Motor neuron (in vitro differentiated cells): ENCODE measurements at regions not wholly inside any gene's neighbourhood (a gene's known extent, or its start where the extent isn't known, plus 50 kb on each side); places are given as distances from the start of the nearest gene placed in this dataset.

Source experiments
- ATAC-seq, 8 experiments: fragments of 200-7000 bp; cut with Tn5 transposase; replicated peaks in 6 of 8; 2 replicates each; pipeline ENCODE4 v1.8.0; 2021; ENCODE audit warnings: mild to moderate bottlenecking in 8 of 8, moderate library complexity in 8 of 8
- H3K27ac ChIP-seq, 2 donors: fragments of 250-450 bp; sonication (Bioruptor Pico); 2 replicates each; pipeline ENCODE4 v1.9.0; 2021; ENCODE audit warnings: antibody characterized with exemption in 2 of 2, mild to moderate bottlenecking in 2 of 2, moderate library complexity in 1 of 2
- H3K4me1 ChIP-seq, 2 donors: fragments of 250-450 bp; sonication (Bioruptor Pico); replicated peaks in 1 of 2; 2 replicates each; pipeline ENCODE4 v1.6.1; 2021; ENCODE audit warnings: antibody characterized with exemption in 2 of 2, mild to moderate bottlenecking in 2 of 2, moderate library complexity in 1 of 2
- H3K4me3 ChIP-seq, 5 donors: fragments of 250-450 bp; sonication (Bioruptor Pico); 2 replicates each; pipeline ENCODE4 v1.9.0; 2021; ENCODE audit warnings: antibody characterized with exemption in 5 of 5, mild to moderate bottlenecking in 5 of 5, moderate library complexity in 4 of 5
- WGBS, 10 experiments: fragments of 450-650 bp; shearing (Covaris generic); methylation state at CpG; one replicate each; pipeline ENCODE4 v1.0.0; 2022; 5-methylcytosine and 5-hydroxymethylcytosine counted together
- in situ Hi-C, 9 experiments: fragments of 400-800 bp; cut with MboI; loops; one replicate each; pipeline ENCODE4 v1.15.0; 2021; ENCODE audit warnings: low sequenced_read_pairs in 9 of 9, low pct_unique_long_range_greater_than_20kb in 2 of 9; ENCODE audit not compliant: unreplicated experiment in 9 of 9

- 39 to 100% (median 88%) methylated on average over 1 to 6 of the region's 6 CpGs for WGBS, 10 experiments
- ATAC-seq: no peak
- Histone ChIP-seq H3K4me1 (no peaks in the 10 kb centered on the region), H3K4me3 (no peak overlapping the region), H3K27ac (no peak overlapping the region)
- in situ Hi-C loops: no loop called here
These were observed 237.6 kb downstream of the BCAT1 start for GRCh38 chr12:24711056-24712008.

GRCh38 chr12:24709216-24709615 is 239.7 kb downstream of the BCAT1 start:
- no peaks in the 10 kb centered on the region for H3K4me1 ChIP-seq
- in situ Hi-C loops: no loop called here
- H3K27ac ChIP-seq: no peak overlapping the region
- ATAC-seq: peak in 2 of 8 experiments; percentile 79 to 80
- H3K4me3 ChIP-seq: no peak overlapping the region
- WGBS, 10 experiments: 37 to 100% (median 97%) methylated on average over 2 of the region's 2 CpGs; no CpG with 5 or more reads in 3 of the 10 experiments

- no peak overlapping the region for H3K4me3 ChIP-seq
- no peaks in the 10 kb centered on the region for H3K4me1 ChIP-seq
- WGBS, 10 experiments: 33 to 80% (median 66%) methylated on average over 1 to 2 of the region's 2 CpGs
- no peak overlapping the region for H3K27ac ChIP-seq
- in situ Hi-C loops: no loop called here
- ATAC-seq: no peak
These were observed 240.2 kb downstream of the BCAT1 start for GRCh38 chr12:24708718-24709117.

DNA sequence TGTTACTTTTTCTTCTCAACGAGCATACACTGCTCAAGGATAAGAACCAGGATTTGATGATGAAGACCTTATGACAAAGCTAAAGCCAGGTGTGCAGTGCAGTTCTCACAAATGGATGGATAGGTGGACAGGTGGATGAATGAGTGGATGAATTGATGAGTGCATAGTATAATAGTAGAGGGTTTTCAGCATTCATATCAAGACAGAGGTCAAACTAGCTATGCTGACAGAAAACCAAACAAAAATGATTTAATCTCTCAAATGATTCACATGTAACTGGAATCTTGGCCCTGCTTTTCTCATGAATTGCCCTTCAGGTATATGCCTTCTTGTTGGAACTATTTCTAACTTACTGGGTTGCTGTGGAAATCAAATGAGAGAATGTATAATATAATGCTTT is 240.9 kb downstream of the BCAT1 start:
- ATAC-seq: no peak
- no peak overlapping the region for H3K4me3 ChIP-seq
- WGBS, 10 experiments: 0 to 60% (median 13%) methylated on average over 1 of the region's 1 CpG; no CpG with 5 or more reads in 6 of the 10 experiments
- no peaks in the 10 kb centered on the region for H3K4me1 ChIP-seq
- in situ Hi-C loops: no loop called here
- H3K27ac ChIP-seq: no peak overlapping the region

DNA sequence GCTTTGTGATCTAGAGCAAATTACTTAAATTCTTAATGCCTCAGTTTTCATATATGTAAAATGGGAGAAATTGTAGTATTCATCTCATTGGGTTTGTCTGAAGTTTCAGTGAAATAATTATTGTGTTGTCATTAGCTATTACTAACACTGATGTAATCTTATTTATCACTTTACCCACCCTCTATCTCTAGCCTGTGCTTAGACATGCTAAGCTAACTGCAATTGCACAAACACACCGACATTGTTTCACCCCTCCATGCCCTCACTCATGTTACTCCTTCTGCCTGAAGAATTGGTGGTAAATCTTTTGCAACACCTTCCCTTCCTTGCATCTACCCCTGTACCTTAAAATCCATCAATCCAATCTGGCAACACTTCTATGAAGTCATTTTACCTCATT is 241.6 kb downstream of the BCAT1 start:
- 55 to 100% (median 88%) methylated on average over 1 of the region's 1 CpG; no CpG with 5 or more reads in 3 of the 10 experiments for WGBS, 10 experiments
- ATAC-seq: no peak
- in situ Hi-C loops: no loop called here

DNA sequence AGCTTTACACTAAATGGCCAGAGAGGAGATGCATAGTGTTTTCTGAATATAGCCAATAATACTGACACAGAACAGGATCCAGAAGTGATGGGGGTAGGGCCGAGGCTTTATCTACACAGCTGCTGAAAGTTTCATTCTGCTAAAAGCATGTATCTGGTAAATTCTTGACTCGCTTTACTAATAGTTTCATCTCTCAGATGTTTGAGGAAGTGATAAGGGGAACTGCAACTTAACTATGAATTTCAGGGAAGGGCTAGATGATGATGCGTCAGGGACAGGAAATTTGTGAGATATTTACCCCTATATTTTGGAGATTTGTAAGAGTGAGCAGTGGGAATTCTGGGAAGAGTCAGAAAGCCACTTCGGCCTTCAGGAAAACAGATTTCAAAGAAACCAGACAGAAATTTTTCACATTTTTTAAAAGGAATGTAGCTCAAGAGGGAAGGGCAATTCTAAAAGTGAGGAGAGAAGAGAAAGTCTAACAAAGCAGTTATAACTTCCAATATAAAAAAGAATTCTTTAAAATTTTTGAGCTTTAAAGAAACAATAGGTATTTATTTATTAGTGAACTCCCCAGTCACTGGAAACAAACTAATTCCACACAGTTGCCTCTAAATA is 243.1 kb downstream of the BCAT1 start:
- in situ Hi-C loops: no loop called here
- no peaks in the 10 kb centered on the region for H3K4me1 ChIP-seq
- 12 to 100% (median 92%) methylated on average over 1 to 4 of the region's 4 CpGs for WGBS, 10 experiments
- no peak overlapping the region for H3K4me3 ChIP-seq
- no peak for ATAC-seq
- no peak overlapping the region for H3K27ac ChIP-seq

More for the DNA sequence above, 241.6 kb downstream of the BCAT1 start:
- H3K4me1 ChIP-seq: no peaks in the 10 kb centered on the region
- no peak overlapping the region for H3K4me3 ChIP-seq
- H3K27ac ChIP-seq: no peak overlapping the region

DNA sequence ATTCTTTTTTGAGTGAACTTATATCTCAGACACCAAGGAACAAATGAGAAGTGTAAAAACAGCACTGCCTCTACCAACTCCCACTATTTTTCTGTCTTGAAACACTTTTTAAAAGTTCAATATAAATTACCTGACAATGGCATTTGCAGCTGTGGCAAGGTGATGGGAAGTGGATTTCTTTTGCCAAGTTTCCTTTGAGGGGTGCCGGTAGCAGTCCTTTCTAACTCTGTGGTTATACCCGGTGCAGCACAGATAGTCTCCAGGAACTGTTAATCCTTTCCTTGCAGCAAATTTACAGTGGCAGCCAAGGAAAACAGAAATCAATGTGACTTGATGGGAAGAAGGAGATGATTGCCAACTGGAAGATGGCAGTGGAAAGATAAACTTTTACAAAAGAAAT is 243.7 kb downstream of the BCAT1 start:
- Histone ChIP-seq H3K4me1 (no peaks in the 10 kb centered on the region), H3K4me3 (no peak overlapping the region), H3K27ac (no peak overlapping the region)
- 14 to 100% (median 61%) methylated on average over 1 to 2 of the region's 2 CpGs; no CpG with 5 or more reads in 2 of the 10 experiments for WGBS, 10 experiments
- in situ Hi-C loops: no loop called here
- ATAC-seq: no peak

DNA sequence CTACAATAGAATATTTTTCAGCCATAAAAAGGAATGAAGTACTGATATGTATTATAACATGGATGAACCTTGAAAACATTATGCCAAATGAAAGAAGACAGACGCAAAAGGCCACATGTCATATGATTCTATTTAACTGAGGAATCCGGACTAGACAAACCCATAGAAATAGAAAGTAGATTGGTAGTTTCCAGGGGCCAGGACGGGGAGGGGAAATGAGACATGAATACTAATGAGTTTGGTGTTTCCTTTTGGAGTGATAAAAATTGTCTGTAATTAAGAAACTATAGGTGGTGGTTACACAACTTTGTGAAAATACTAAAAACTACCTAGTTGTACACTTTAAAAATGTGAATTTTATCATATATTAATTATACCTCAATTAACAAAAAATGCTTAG is 247.6 kb downstream of the BCAT1 start:
- WGBS, 10 experiments: 29 to 100% (median 72%) methylated on average over 2 to 3 of the region's 3 CpGs; no CpG with 5 or more reads in 2 of the 10 experiments

GRCh38 chr12:24698972-24699371 is 249.9 kb downstream of the BCAT1 start:
- in situ Hi-C loops: no loop called here
- no peak overlapping the region for H3K4me3 ChIP-seq
- no peak overlapping the region for H3K27ac ChIP-seq
- 27 to 95% (median 79%) methylated on average over 1 to 2 of the region's 2 CpGs; no CpG with 5 or more reads in 3 of the 10 experiments for WGBS, 10 experiments
- ATAC-seq: no peak
- peaks cover 0 to 3% of the 10 kb centered on the region in 2 donors for H3K4me1 ChIP-seq

More for the DNA sequence above, 247.6 kb downstream of the BCAT1 start:
- Histone ChIP-seq H3K27ac (no peak overlapping the region), H3K4me1 (peaks cover 0 to 3% of the 10 kb centered on the region in 2 donors), H3K4me3 (no peak overlapping the region)
- in situ Hi-C loops: no loop called here
- ATAC-seq: no peak

DNA sequence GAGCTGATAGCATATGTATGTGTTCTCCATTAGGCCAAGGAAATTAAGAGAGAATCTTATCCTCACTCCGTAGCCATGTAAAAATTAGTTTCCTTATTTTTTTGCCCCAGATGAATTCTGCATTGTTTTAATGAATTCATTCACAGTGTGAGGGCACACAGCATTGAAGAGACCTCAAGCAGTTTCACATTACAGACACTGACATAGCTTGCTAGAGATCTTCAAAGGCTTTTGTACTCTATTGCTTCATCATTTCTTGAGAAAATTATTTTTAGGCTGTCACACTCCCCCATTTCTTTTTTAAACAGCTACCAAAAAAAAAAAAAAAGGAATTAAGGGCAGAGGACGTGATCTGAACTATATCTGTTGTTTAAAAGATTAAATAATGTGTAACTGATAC is 251.1 kb downstream of the BCAT1 start:
- Histone ChIP-seq H3K4me1 (peaks cover 0 to 3% of the 10 kb centered on the region in 2 donors), H3K4me3 (no peak overlapping the region), H3K27ac (no peak overlapping the region)
- ATAC-seq: peak in 1 of 8 experiments; percentile 21
- in situ Hi-C loops: no loop called here
- 0 to 94% (median 69%) methylated on average over 1 to 2 of the region's 2 CpGs for WGBS, 10 experiments

DNA sequence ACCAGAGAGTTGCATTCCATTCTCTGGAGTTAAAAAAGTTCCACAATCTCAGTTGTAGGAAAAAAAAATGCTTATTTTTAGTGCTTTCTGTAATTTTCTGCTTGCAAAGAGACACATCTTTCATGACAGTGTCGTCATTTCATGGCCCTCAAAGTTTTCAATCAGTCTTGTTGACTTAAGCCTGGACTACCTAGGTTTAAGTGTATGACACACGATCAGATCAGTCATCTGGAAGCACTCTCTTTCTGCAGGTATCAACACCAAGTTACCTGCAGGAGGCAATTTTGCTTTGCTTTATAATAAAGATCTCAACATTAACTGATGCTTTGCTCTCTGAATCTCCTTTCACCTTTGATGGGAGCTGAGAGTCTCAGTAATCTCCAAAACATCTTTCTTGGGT is 251.6 kb downstream of the BCAT1 start:
- H3K4me1 ChIP-seq: peaks cover 0 to 3% of the 10 kb centered on the region in 2 donors
- no peak overlapping the region for H3K4me3 ChIP-seq
- in situ Hi-C loops: no loop called here
- H3K27ac ChIP-seq: no peak overlapping the region
- ATAC-seq: no peak
- WGBS, 10 experiments: 30 to 93% (median 86%) methylated on average over 1 to 2 of the region's 2 CpGs; no CpG with 5 or more reads in 2 of the 10 experiments

DNA sequence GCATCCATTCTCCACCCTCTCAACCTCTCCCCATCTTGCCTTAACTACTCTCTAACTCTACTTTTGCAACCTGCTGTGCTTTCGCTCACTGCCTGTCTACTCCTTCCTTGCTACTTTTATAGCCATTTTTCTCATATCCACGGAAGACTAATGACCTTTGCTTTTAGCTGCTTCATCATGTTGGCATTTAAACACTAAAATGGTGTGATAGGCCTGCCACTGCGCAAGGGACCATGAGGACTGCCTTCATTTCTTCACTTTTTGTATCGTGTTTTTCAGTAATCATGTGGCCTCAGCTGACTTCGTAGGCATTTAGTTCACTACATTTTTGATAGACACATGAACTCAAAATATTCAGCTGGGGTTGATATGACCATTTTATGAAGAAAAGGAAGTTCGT is 252.1 kb downstream of the BCAT1 start:
- H3K4me1 ChIP-seq: peaks cover 0 to 3% of the 10 kb centered on the region in 2 donors

GRCh38 chr12:24695657-24696329 is 253.1 kb downstream of the BCAT1 start:
- H3K4me1 ChIP-seq: peaks cover 0 to 3% of the 10 kb centered on the region in 2 donors
- no peak overlapping the region for H3K27ac ChIP-seq
- 25 to 87% (median 58%) methylated on average over 1 to 3 of the region's 3 CpGs; no CpG with 5 or more reads in 2 of the 10 experiments for WGBS, 10 experiments
- H3K4me3 ChIP-seq: no peak overlapping the region
- in situ Hi-C loops: no loop called here
- no peak for ATAC-seq

More for the DNA sequence above, 252.1 kb downstream of the BCAT1 start:
- no peak for ATAC-seq
- Histone ChIP-seq H3K4me3 (no peak overlapping the region), H3K27ac (no peak overlapping the region)
- in situ Hi-C loops: no loop called here
- 0 to 98% (median 91%) methylated on average over 2 to 6 of the region's 6 CpGs for WGBS, 10 experiments
